Liver (tissue), 3 donors: ENCODE measurements at regions not wholly inside any gene's neighbourhood (a gene's known extent, or its start where the extent isn't known, plus 50 kb on each side); places are given as distances from the start of the nearest gene placed in this dataset.

Experiments
- CTCF ChIP-seq: fragments of 150-350 bp; IDR thresholded peaks from 2 replicates; pipeline ENCODE4 v1.5.1; 2017; ENCODE audit warnings: improper control_type of control experiment, low read depth, low read length; ENCODE audit not compliant: missing input control
- EGR1 ChIP-seq, 2 donors: IDR thresholded peaks; 2 replicates each; pipeline ENCODE4 v1.6.1; 2016 to 2018; ENCODE audit warnings: antibody characterized with exemption in 2 of 2, low read depth in 2 of 2
- FOXA2 ChIP-seq: IDR thresholded peaks from 2 replicates; pipeline ENCODE4 v1.6.1; 2016; ENCODE audit warnings: antibody characterized with exemption
- JUND ChIP-seq, 2 donors: IDR thresholded peaks; 2 replicates each; pipeline ENCODE4 v1.6.1; 2016; ENCODE audit warnings: antibody characterized with exemption in 2 of 2
- REST ChIP-seq: IDR thresholded peaks from 2 replicates; pipeline ENCODE4 v1.6.1; 2016; ENCODE audit warnings: antibody characterized with exemption, mild to moderate bottlenecking
- SP1 ChIP-seq: IDR thresholded peaks from 2 replicates; pipeline ENCODE4 v1.6.1; 2018; ENCODE audit warnings: antibody characterized with exemption, mild to moderate bottlenecking
- YY1 ChIP-seq: IDR thresholded peaks from 2 replicates; pipeline ENCODE4 v1.6.1; 2016; ENCODE audit warnings: antibody characterized with exemption, mild to moderate bottlenecking
- ZBTB33 ChIP-seq: IDR thresholded peaks from 2 replicates; pipeline ENCODE4 v1.6.1; 2016; ENCODE audit warnings: antibody characterized with exemption
- donor health status: healthy.
- donor health status: healthy.

- TF ChIP-seq CTCF = no peak
- TF ChIP-seq JUND (IDR thresholded peaks at IDR 0.05) = no peak
- TF ChIP-seq REST = no peak
- no peak for TF ChIP-seq ZBTB33
- no peak for TF ChIP-seq YY1
- TF ChIP-seq FOXA2 = no peak
- no peak for TF ChIP-seq SP1
- no peak for TF ChIP-seq EGR1 (IDR thresholded peaks at IDR 0.05; ENCODE audit: low read depth in 2 of 2)
Observed at GRCh38 chr16:23013484-23013883, 135.8 kb downstream of the USP31 start.
